ENCODE measurements at regions not wholly inside any gene's neighbourhood (a gene's known extent, or its start where the extent isn't known, plus 50 kb on each side); places are given as distances from the start of the nearest gene placed in this dataset.

DNA sequence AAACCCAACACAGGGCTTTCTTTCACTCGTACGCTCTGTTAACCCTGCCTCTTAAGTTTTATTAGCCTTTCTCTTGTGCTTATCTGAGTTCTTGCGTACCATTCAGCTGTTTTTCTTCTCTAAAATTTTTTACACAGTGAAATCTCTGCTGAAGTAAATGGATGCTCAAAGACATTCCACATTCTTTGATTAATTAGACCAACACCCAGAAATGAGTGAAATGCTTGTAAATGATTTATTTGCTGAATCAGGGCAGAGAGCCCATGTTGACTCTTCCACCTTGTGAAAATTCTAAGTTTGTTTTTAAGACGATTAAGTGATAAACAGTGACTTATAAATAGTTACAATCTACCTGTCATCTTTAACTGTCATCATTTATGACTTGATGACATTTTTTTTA, 156.7 kb downstream of the ACTL8 start:
- Histone ChIP-seq H3K56ac (replicated peaks; ENCODE audit: insufficient read length, low read depth, low read length) (no peak overlapping the region), H2BK15ac (ENCODE audit: low read length) (no peak overlapping the region), H4K91ac (replicated peaks; ENCODE audit: insufficient read length, low read length) (no peak overlapping the region), H2BK120ac (replicated peaks; ENCODE audit: low read depth, low read length) (no peak overlapping the region), H2AFZ (ENCODE audit: low read length) (no peak overlapping the region), H3K36me3 (ENCODE audit: control insufficient read depth in 2 of 4, insufficient read depth in 4 of 4, low read length in 3 of 4) (no peaks in the 10 kb centered on the region), H2BK20ac (ENCODE audit: low read length) (no peak overlapping the region), H3K18ac (ENCODE audit: extremely low read depth, low read length) (no peak overlapping the region), H3K79me2 (ENCODE audit: control insufficient read depth in 1 of 2, insufficient read depth in 2 of 2, low read length in 2 of 2) (no peaks in the 10 kb centered on the region), H3K27ac (ENCODE audit: low read depth, low read length) (no peak overlapping the region), H2BK5ac (ENCODE audit: low read depth, low read length) (no peak overlapping the region), H3K27me3 (replicated peaks in 1 of 4; ENCODE audit: control insufficient read depth in 3 of 4, extremely low read depth in 1 of 4, insufficient read depth in 3 of 4, low read length in 3 of 4) (peaks cover 0 to 2% (median 0%) of the 10 kb centered on the region in 4 experiments; a peak in 2 of 7 replicates), H3K14ac (ENCODE audit: insufficient read length) (no peak overlapping the region), H4K8ac (ENCODE audit: extremely low read depth, insufficient read depth, low read length) (no peak overlapping the region), H3K79me1 (ENCODE audit: low read depth, low read length) (no peaks in the 10 kb centered on the region), H4K5ac (ENCODE audit: insufficient read length, low read depth, low read length) (no peak overlapping the region), H3K4me1 (replicated peaks in 1 of 4; ENCODE audit: control insufficient read depth in 3 of 4, insufficient read depth in 4 of 4, low read length in 3 of 4) (peaks cover 0 to 11% (median 5%) of the 10 kb centered on the region in 4 experiments; a peak in 6 of 7 replicates), H3K4ac (replicated peaks; ENCODE audit: insufficient read length, low read depth, low read length) (no peak overlapping the region), H3K23me2 (ENCODE audit: low read depth, low read length) (no peaks in the 10 kb centered on the region), H4K20me1 (replicated peaks in 1 of 2; ENCODE audit: control insufficient read depth in 1 of 2, insufficient read depth in 2 of 2, low read length in 2 of 2) (no peaks in the 10 kb centered on the region), H3K23ac (ENCODE audit: insufficient read length) (no peak overlapping the region), H3K4me3 (ENCODE audit: extremely low read depth in 1 of 4, insufficient read depth in 2 of 4, low read depth in 3 of 4, low read length in 4 of 4) (no peak overlapping the region), H3K9me3 (ENCODE audit: insufficient read depth in 2 of 2, low read depth in 1 of 2, low read length in 1 of 2) (no peaks in the 10 kb centered on the region), H2AK5ac (ENCODE audit: low read depth, low read length) (no peak overlapping the region), H2BK12ac (ENCODE audit: low read depth, low read length) (no peak overlapping the region), H3K9ac (replicated peaks in 1 of 4; ENCODE audit: extremely low read depth in 1 of 4, low read depth in 3 of 4, low read length in 3 of 4) (no peak overlapping the region), H3K4me2 (ENCODE audit: insufficient read depth in 1 of 2, low read depth in 2 of 2, low read length in 2 of 2) (no peak overlapping the region)
- ChIA-PET POLR2A (ENCODE audit: partially characterized antibody) (no interaction called here), CTCF (ENCODE audit: partially characterized antibody) (interaction anchor here (0.7 to 2.2 kb wide), 5 partner anchors 8 to 555 kb away, joined by 3 to 11 read pairs (median 7); no protein-coding TSS in a partner anchor)
- no peak for FAIRE-seq
- 87% methylated on average over 4 of the region's 4 CpGs; no CpG with 5 or more reads in 1 of the 2 experiments for WGBS, 2 experiments (ENCODE audit: extremely low coverage in 1 of 2, insufficient coverage in 1 of 2, insufficient read length in 1 of 2, insufficient replicate concordance in 2 of 2, low coverage in 1 of 2, low lambda C conversion rate in 2 of 2, missing lambda C conversion rate in 1 of 2)
- no peak for DNase-seq (ENCODE audit: low read depth in 1 of 2, low spot score in 2 of 2)
- no peak for TF ChIP-seq HDAC2 (IDR thresholded peaks at IDR 0.05; ENCODE audit: borderline replicate concordance in 1 of 2, low read depth in 2 of 2, low read length in 2 of 2)
- TF ChIP-seq EZH2 (IDR thresholded peaks at IDR 0.05; ENCODE audit: low read depth, low read length, severe bottlenecking) = no peak
- TF ChIP-seq CTBP2 (IDR thresholded peaks at IDR 0.05; ENCODE audit: borderline replicate concordance, insufficient read depth, insufficient read length, low read length) = no peak
- TF ChIP-seq, protein P1, sequence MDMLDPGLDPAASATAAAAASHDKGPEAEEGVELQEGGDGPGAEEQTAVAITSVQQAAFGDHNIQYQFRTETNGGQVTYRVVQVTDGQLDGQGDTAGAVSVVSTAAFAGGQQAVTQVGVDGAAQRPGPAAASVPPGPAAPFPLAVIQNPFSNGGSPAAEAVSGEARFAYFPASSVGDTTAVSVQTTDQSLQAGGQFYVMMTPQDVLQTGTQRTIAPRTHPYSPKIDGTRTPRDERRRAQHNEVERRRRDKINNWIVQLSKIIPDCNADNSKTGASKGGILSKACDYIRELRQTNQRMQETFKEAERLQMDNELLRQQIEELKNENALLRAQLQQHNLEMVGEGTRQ (IDR thresholded peaks at IDR 0.05; ENCODE audit: low read length) = no peak
- TF ChIP-seq, protein P2, sequence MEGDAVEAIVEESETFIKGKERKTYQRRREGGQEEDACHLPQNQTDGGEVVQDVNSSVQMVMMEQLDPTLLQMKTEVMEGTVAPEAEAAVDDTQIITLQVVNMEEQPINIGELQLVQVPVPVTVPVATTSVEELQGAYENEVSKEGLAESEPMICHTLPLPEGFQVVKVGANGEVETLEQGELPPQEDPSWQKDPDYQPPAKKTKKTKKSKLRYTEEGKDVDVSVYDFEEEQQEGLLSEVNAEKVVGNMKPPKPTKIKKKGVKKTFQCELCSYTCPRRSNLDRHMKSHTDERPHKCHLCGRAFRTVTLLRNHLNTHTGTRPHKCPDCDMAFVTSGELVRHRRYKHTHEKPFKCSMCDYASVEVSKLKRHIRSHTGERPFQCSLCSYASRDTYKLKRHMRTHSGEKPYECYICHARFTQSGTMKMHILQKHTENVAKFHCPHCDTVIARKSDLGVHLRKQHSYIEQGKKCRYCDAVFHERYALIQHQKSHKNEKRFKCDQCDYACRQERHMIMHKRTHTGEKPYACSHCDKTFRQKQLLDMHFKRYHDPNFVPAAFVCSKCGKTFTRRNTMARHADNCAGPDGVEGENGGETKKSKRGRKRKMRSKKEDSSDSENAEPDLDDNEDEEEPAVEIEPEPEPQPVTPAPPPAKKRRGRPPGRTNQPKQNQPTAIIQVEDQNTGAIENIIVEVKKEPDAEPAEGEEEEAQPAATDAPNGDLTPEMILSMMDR (IDR thresholded peaks at IDR 0.05; ENCODE audit: control extremely low read depth in 1 of 3, insufficient read depth in 1 of 3, low read depth in 1 of 3, low read length in 3 of 3) = no peak
- TF ChIP-seq POU5F1 (IDR thresholded peaks at IDR 0.05; ENCODE audit: low read depth, low read length) = no peak
- TF ChIP-seq RFX5 (IDR thresholded peaks at IDR 0.05; ENCODE audit: borderline replicate concordance, low read depth, low read length) = no peak
- TF ChIP-seq JUND (IDR thresholded peaks at IDR 0.05; ENCODE audit: low read length) = no peak
- TF ChIP-seq CBX5 (IDR thresholded peaks at IDR 0.05; ENCODE audit: low read depth, low read length) = no peak
- TF ChIP-seq GABPA (IDR thresholded peaks at IDR 0.05; ENCODE audit: borderline replicate concordance, insufficient read depth, low read length) = no peak
